Endothelial cell of umbilical vein (primary cell): ENCODE measurements at regions not wholly inside any gene's neighbourhood (a gene's known extent, or its start where the extent isn't known, plus 50 kb on each side); places are given as distances from the start of the nearest gene placed in this dataset.

Experiments
- EZH2 ChIP-seq: IDR thresholded peaks from 2 replicates; pipeline ENCODE4 v1.6.1; 2012; ENCODE audit warnings: borderline replicate concordance, low read depth, mild to moderate bottlenecking, moderate library complexity, low read length, inconsistent platforms; ENCODE audit not compliant: severe bottlenecking
- JUN ChIP-seq: IDR thresholded peaks from 2 replicates; pipeline ENCODE4 v1.6.1; 2011; ENCODE audit warnings: borderline replicate concordance, low read depth; ENCODE audit not compliant: insufficient read length, insufficient read depth
- MAX ChIP-seq: IDR thresholded peaks from 2 replicates; pipeline ENCODE4 v1.6.1; 2011; ENCODE audit not compliant: insufficient read depth, insufficient read length
- POLR2A ChIP-seq: IDR thresholded peaks from 2 replicates; pipeline ENCODE4 v1.6.1; 2012; ENCODE audit warnings: low read depth, mild to moderate bottlenecking, control low read depth, low read length
- POLR2AphosphoS5 ChIP-seq: IDR thresholded peaks from 2 replicates; pipeline ENCODE4 v1.6.1; 2012; ENCODE audit warnings: low read depth, mild to moderate bottlenecking, control low read depth, low read length, moderate library complexity; ENCODE audit not compliant: insufficient read depth
- TF ChIP-seq, protein P1 (sequence below), 2 donors: IDR thresholded peaks; 1 replicate in 1 of 2; 2 replicates in 1 of 2; pipeline ENCODE4 v1.5.1; 2011; ENCODE audit warnings: low read length in 2 of 2, mild to moderate bottlenecking in 2 of 2, moderate library complexity in 2 of 2, control low read depth in 1 of 2, inconsistent platforms in 1 of 2, low read depth in 1 of 2; ENCODE audit not compliant: insufficient read depth in 1 of 2; ENCODE audit errors: extremely low read depth in 1 of 2

DNA sequence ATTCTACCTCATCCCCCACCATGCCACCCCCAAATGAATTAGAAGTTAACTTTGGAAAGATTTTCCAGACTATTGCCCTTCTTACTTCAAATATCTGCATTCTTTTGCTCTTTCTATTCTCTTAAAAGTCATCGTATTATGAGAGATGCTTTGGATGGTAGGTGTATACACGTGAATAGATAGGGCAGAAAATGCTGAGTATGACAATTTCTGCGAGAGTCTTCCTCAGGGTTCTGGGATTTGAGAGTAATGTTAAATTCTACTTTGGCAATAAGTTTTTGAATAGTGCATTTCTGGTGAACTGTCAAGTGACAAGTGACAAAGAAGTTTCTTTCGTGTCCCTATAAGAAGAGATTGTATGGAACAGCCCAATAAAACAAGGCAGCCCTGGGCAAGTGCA, 137.6 kb upstream of the DSEL start:
- TF ChIP-seq, protein P1, sequence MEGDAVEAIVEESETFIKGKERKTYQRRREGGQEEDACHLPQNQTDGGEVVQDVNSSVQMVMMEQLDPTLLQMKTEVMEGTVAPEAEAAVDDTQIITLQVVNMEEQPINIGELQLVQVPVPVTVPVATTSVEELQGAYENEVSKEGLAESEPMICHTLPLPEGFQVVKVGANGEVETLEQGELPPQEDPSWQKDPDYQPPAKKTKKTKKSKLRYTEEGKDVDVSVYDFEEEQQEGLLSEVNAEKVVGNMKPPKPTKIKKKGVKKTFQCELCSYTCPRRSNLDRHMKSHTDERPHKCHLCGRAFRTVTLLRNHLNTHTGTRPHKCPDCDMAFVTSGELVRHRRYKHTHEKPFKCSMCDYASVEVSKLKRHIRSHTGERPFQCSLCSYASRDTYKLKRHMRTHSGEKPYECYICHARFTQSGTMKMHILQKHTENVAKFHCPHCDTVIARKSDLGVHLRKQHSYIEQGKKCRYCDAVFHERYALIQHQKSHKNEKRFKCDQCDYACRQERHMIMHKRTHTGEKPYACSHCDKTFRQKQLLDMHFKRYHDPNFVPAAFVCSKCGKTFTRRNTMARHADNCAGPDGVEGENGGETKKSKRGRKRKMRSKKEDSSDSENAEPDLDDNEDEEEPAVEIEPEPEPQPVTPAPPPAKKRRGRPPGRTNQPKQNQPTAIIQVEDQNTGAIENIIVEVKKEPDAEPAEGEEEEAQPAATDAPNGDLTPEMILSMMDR (IDR thresholded peaks at IDR 0.05; ENCODE audit: extremely low read depth in 1 of 2, insufficient read depth in 1 of 2, low read depth in 1 of 2, low read length in 2 of 2) = no peak
- TF ChIP-seq POLR2AphosphoS5 (no peak), EZH2 (no peak), POLR2A (no peak), MAX (no peak), JUN (no peak)
